SK-N-SH (cell line): ENCODE measurements at regions not wholly inside any gene's neighbourhood (a gene's known extent, or its start where the extent isn't known, plus 50 kb on each side); places are given as distances from the start of the nearest gene placed in this dataset.

Experiments
- CHD2 ChIP-seq: fragments of 150-350 bp; IDR thresholded peaks from 2 replicates; pipeline ENCODE4 v1.6.1; 2018; ENCODE audit warnings: low read length; ENCODE audit not compliant: partially characterized antibody
- CTCF ChIP-seq: fragments of 200-600 bp; sonication (generic); IDR thresholded peaks from 2 replicates; pipeline ENCODE4 v1.6.1; 2017; ENCODE audit warnings: antibody characterized with exemption, mild to moderate bottlenecking, moderate library complexity
- EP300 ChIP-seq, 2 experiments: IDR thresholded peaks; 2 replicates each; pipeline versions ENCODE4 v1.4.0 to v1.6.1; 2012; ENCODE audit warnings: borderline replicate concordance in 1 of 2, low read depth in 1 of 2, low read length in 1 of 2
- EZH2phosphoT487 ChIP-seq: fragments of 200-600 bp; sonication (generic); IDR thresholded peaks from 2 replicates; pipeline ENCODE4 v1.6.1; 2017; ENCODE audit warnings: low read depth, mixed run types, mild to moderate bottlenecking, antibody characterized with exemption, moderate library complexity, borderline replicate concordance
- FOSL2 ChIP-seq: IDR thresholded peaks from 2 replicates; pipeline ENCODE4 v1.4.0; 2012; ENCODE audit warnings: low read depth, mild to moderate bottlenecking, moderate library complexity, borderline replicate concordance
- MXI1 ChIP-seq: IDR thresholded peaks from 2 replicates; pipeline ENCODE4 v1.6.1; 2012; ENCODE audit warnings: mild to moderate bottlenecking, low read depth, low read length, improper control_type of control experiment
- POLR2AphosphoS5 ChIP-seq: IDR thresholded peaks from 2 replicates; pipeline ENCODE4 v1.6.1; 2012; ENCODE audit warnings: low read depth, low read length
- RCOR1 ChIP-seq: fragments of 150-350 bp; IDR thresholded peaks from 2 replicates; pipeline ENCODE4 v1.6.1; 2017; ENCODE audit warnings: antibody characterized with exemption, low read length
- REST ChIP-seq: IDR thresholded peaks from 2 replicates; pipeline ENCODE4 v1.6.1; 2012; ENCODE audit warnings: mild to moderate bottlenecking, low read depth, low read length, moderate library complexity
- SIN3A ChIP-seq: IDR thresholded peaks from 2 replicates; pipeline ENCODE4 v1.6.1; 2012; ENCODE audit warnings: low read depth, mild to moderate bottlenecking, low read length, moderate library complexity, borderline replicate concordance
- YY1 ChIP-seq: IDR thresholded peaks from 2 replicates; pipeline ENCODE4 v1.4.0; 2012; ENCODE audit warnings: low read depth, mild to moderate bottlenecking
- TF ChIP-seq, protein P1 (sequence below): IDR thresholded peaks from 2 replicates; pipeline ENCODE4 v1.4.0; 2012; ENCODE audit warnings: low read depth

DNA sequence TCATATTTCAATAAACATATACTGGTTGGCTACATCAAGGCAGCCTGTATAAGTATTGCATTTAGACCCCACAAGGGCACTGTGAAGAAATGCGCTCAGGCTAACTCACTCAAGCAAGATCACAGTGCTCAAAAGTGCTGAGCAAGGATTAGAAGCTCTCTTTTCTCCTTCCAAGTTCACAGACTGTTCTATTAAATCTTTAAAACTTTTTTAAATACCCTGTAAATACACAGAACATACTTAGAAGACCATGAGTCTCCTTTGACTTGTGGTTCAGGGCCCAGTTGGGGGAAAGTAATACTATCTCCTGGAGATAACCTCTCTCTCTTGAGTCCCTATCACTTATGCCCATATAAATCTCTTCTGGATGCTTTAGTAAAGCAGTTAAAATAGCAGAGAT, 152.9 kb downstream of the SP3 start:
- TF ChIP-seq FOSL2 = no peak
- TF ChIP-seq CTCF = no peak
- no peak for TF ChIP-seq MXI1
- no peak for TF ChIP-seq SIN3A
- no peak for TF ChIP-seq CHD2
- no peak for TF ChIP-seq EZH2phosphoT487
- TF ChIP-seq POLR2AphosphoS5 = no peak
- TF ChIP-seq, protein P1, sequence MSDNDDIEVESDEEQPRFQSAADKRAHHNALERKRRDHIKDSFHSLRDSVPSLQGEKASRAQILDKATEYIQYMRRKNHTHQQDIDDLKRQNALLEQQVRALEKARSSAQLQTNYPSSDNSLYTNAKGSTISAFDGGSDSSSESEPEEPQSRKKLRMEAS = no peak
- no peak for TF ChIP-seq RCOR1
- TF ChIP-seq EP300 (IDR thresholded peaks at IDR 0.05; ENCODE audit: borderline replicate concordance in 1 of 2, low read depth in 1 of 2, low read length in 1 of 2) = no peak
- no peak for TF ChIP-seq YY1
- no peak for TF ChIP-seq REST
